Transverse colon (tissue), 4 donors: ENCODE measurements at regions not wholly inside any gene's neighbourhood (a gene's known extent, or its start where the extent isn't known, plus 50 kb on each side); places are given as distances from the start of the nearest gene placed in this dataset.

Experiments used
- DNase-seq: peaks from one replicate; pipeline ENCODE4 v3.0.0-alpha.2; 2019
- H3K27ac ChIP-seq, 4 donors: fragments of 200-600 bp; sonication (generic); 2 replicates each; pipeline ENCODE4 v1.5.1; 2016 to 2018; ENCODE audit warnings: inconsistent platforms in 4 of 4
- H3K27me3 ChIP-seq: fragments of 200-600 bp; sonication (generic); 2 replicates; pipeline ENCODE4 v1.5.1; 2017; ENCODE audit warnings: inconsistent platforms
- H3K36me3 ChIP-seq, 4 donors: fragments of 200-600 bp; sonication (generic); 2 replicates each; pipeline ENCODE4 v1.5.1; 2017 to 2019; ENCODE audit warnings: inconsistent platforms in 4 of 4
- H3K4me1 ChIP-seq, 4 donors: fragments of 200-600 bp; sonication (generic); 2 replicates each; pipeline ENCODE4 v1.5.1; 2017 to 2020; ENCODE audit warnings: inconsistent platforms in 4 of 4
- H3K4me3 ChIP-seq, 4 donors: fragments of 200-600 bp; sonication (generic); 1 replicate in 1 of 4; 2 replicates in 3 of 4; pipeline versions ENCODE4 v1.5.1 to v1.6.1; 2017 to 2019; ENCODE audit warnings: inconsistent platforms in 4 of 4
- H3K9me3 ChIP-seq, 2 donors: fragments of 200-600 bp; sonication (generic); 2 replicates each; pipeline ENCODE4 v1.5.1; 2017 to 2019; ENCODE audit warnings: inconsistent platforms in 2 of 2
- EP300 ChIP-seq: sonication (generic); formaldehyde crosslinking; IDR thresholded peaks from one replicate; pipeline ENCODE4 v1.6.1; 2017; ENCODE audit warnings: antibody characterized with exemption, low read depth
- POLR2A ChIP-seq: fragments of 450-650 bp; IDR thresholded peaks from one replicate; pipeline ENCODE4 v1.6.1; 2016; ENCODE audit warnings: antibody characterized with exemption, mild to moderate bottlenecking, moderate library complexity
- POLR2AphosphoS5 ChIP-seq, 3 donors: sonication (generic); formaldehyde crosslinking; IDR thresholded peaks; one replicate each; pipeline ENCODE4 v1.6.1; 2016; ENCODE audit warnings: antibody characterized with exemption in 3 of 3
- WGBS, 2 donors: methylation state at CpG; one replicate each; pipeline ENCODE4 v1.1.5; 2018; ENCODE audit warnings: low coverage in 1 of 2; 5-methylcytosine and 5-hydroxymethylcytosine counted together
- in situ Hi-C, 4 donors: fragments of 200-750 bp; cut with MboI; loops; one replicate each; pipeline versions ENCODE4 v1.15.0 to v1.15.1; 2017; ENCODE audit warnings: low sequenced_read_pairs in 3 of 4, low pct_ligation_motif_present in 1 of 4, low pct_unique_long_range_greater_than_20kb in 1 of 4
- intact Hi-C: fragments of 100-400 bp; cut with DNase I; formaldehyde crosslinking; loops from one replicate; pipeline ENCODE4 v1.15.1; 2023; ENCODE audit warnings: low total_unique reads
- TF ChIP-seq, protein P1 (sequence below), 5 experiments: fragments of 200-600 bp in 3 of 5; fragments of 450-650 bp in 2 of 5; sonication (generic) in 3 of 5; IDR thresholded peaks; 1 replicate in 2 of 5; 2 replicates in 3 of 5; pipeline ENCODE4 v1.5.1; 2016 to 2017; ENCODE audit warnings: antibody characterized with exemption in 5 of 5, inconsistent platforms in 3 of 5, mild to moderate bottlenecking in 2 of 5, moderate library complexity in 1 of 5

DNA sequence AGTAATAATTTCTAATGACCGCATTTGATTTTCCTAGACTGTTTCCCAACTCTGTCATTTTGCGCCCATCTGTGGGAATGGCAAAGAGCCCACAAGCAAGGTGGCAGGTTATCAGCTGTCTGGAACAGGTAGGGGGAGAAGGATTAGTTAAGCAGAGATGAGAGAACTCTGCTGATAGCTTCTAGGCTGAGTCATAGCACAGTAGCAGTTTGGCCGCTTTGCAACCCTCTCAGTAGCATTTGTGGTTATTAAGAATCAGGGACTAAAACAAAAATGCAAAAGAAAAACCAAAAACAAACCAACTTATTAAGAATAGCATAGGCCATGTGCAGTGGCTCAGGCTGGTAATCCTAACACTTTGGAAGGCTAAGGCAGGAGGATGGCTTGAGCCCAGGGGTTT lies 602.7 kb upstream of the SORCS1 start:
- intact Hi-C loops (no loop called here), in situ Hi-C loops (no loop called here)
- H3K4me1 ChIP-seq, result no peaks in the 10 kb centered on the region
- WGBS, 2 donors, result 80 to 83% methylated on average over 1 to 3 of the region's 3 CpGs
- no peaks in the 10 kb centered on the region for H3K36me3 ChIP-seq
- no peak overlapping the region for H3K4me3 ChIP-seq
- H3K27ac ChIP-seq, result no peak overlapping the region
- H3K9me3 ChIP-seq, result no peaks in the 10 kb centered on the region
- no peaks in the 10 kb centered on the region for H3K27me3 ChIP-seq
- no peak for TF ChIP-seq POLR2A
- TF ChIP-seq EP300, result no peak
- no peak for TF ChIP-seq POLR2AphosphoS5 (IDR thresholded peaks at IDR 0.05)
- TF ChIP-seq, protein P1, sequence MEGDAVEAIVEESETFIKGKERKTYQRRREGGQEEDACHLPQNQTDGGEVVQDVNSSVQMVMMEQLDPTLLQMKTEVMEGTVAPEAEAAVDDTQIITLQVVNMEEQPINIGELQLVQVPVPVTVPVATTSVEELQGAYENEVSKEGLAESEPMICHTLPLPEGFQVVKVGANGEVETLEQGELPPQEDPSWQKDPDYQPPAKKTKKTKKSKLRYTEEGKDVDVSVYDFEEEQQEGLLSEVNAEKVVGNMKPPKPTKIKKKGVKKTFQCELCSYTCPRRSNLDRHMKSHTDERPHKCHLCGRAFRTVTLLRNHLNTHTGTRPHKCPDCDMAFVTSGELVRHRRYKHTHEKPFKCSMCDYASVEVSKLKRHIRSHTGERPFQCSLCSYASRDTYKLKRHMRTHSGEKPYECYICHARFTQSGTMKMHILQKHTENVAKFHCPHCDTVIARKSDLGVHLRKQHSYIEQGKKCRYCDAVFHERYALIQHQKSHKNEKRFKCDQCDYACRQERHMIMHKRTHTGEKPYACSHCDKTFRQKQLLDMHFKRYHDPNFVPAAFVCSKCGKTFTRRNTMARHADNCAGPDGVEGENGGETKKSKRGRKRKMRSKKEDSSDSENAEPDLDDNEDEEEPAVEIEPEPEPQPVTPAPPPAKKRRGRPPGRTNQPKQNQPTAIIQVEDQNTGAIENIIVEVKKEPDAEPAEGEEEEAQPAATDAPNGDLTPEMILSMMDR (IDR thresholded peaks at IDR 0.05), result no peak
- no peak for DNase-seq

DNA sequence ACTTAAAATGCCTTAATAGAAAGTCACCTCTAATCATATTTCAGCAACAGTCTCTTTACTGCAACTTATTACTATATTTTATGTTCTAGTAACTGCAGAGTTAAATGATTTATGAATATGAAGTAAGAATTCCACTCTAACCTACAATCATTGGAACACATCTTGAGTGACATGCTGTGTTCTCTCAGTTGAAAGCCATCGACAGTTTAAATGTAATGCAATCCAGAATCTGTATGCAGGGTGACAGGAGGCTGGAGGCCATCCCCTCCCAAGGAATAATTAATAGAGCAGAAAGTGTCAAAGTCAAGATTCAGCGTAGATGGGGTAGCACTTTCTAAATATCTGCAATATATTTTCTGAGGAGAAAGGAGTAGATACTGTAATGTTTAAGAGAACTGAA lies 590.3 kb upstream of the SORCS1 start:
- no peaks in the 10 kb centered on the region for H3K4me1 ChIP-seq
- in situ Hi-C loops, result no loop called here
- H3K36me3 ChIP-seq, result no peaks in the 10 kb centered on the region
- WGBS, 2 donors, result 92 to 93% methylated on average over 2 of the region's 2 CpGs
- TF ChIP-seq POLR2AphosphoS5 (IDR thresholded peaks at IDR 0.05), result no peak
- TF ChIP-seq, protein P1 (IDR thresholded peaks at IDR 0.05), result no peak
- no peak overlapping the region for H3K27ac ChIP-seq
- no peak for DNase-seq
- intact Hi-C loops, result no loop called here
- H3K27me3 ChIP-seq, result no peaks in the 10 kb centered on the region
- H3K4me3 ChIP-seq, result no peak overlapping the region
- no peaks in the 10 kb centered on the region for H3K9me3 ChIP-seq

DNA sequence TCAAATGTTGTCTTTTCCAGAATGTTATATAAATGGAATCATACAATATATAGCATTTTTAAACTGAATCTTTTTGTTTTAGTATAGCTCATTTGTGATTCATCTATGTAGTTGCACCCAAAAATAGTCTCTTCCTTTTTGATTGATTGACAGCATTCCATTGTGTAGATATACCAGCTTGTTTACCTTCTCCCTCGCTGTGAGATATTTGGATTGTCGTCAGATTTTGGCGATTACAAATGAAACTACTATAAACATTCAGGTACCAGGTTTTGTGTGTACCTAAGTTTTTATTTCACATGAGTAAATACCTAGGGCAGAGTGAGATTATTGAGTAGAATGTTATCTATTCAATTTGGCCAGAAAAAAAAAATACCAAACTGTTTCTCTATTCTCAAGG lies 584.7 kb upstream of the SORCS1 start:
- H3K27me3 ChIP-seq, result no peaks in the 10 kb centered on the region
- no peak overlapping the region for H3K4me3 ChIP-seq
- H3K27ac ChIP-seq, result no peak overlapping the region
- no peaks in the 10 kb centered on the region for H3K36me3 ChIP-seq
- no peaks in the 10 kb centered on the region for H3K4me1 ChIP-seq
- intact Hi-C loops (no loop called here), in situ Hi-C loops (no loop called here)
- DNase-seq, result no peak
- peaks cover 0 to 5% of the 10 kb centered on the region in 2 donors for H3K9me3 ChIP-seq
- WGBS, 2 donors, result 46 to 58% methylated on average over 3 of the region's 3 CpGs
- no peak for TF ChIP-seq EP300
- TF ChIP-seq, protein P1 (IDR thresholded peaks at IDR 0.05), result no peak
- TF ChIP-seq POLR2AphosphoS5 (IDR thresholded peaks at IDR 0.05), result no peak
- no peak for TF ChIP-seq POLR2A

DNA sequence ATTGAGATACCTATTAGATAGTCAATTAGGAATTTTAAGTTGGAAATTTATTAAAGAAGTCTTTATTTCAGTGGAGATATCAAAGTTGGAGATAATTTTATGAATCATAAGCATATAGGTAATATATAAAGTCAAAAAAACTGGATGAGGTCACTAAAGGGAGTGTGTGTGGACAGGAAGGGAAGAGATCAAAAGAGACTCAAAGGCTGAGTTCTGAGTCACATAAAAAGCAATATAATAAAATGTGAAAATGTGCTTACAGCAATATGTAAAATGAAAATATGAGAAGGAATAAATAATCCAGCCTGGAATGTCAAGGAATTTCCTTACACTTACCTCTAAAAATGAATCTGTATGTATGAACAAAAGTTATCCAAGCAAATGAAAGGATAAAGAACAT lies 583.3 kb upstream of the SORCS1 start:
- Histone ChIP-seq H3K4me1 (no peaks in the 10 kb centered on the region), H3K27me3 (no peaks in the 10 kb centered on the region), H3K27ac (no peak overlapping the region), H3K4me3 (no peak overlapping the region), H3K9me3 (peaks cover 0 to 5% of the 10 kb centered on the region in 2 donors), H3K36me3 (no peaks in the 10 kb centered on the region)
- TF ChIP-seq POLR2A (no peak), POLR2AphosphoS5 (IDR thresholded peaks at IDR 0.05) (no peak), EP300 (no peak)
- TF ChIP-seq, protein P1 (IDR thresholded peaks at IDR 0.05), result no peak
- in situ Hi-C loops (no loop called here), intact Hi-C loops (no loop called here)
- no peak for DNase-seq
